Omental fat pad (tissue), 3 donors: ENCODE measurements at regions not wholly inside any gene's neighbourhood (a gene's known extent, or its start where the extent isn't known, plus 50 kb on each side); places are given as distances from the start of the nearest gene placed in this dataset.

ENCODE experiments used
- ATAC-seq: fragments of 150-250 bp; one replicate; pipeline ENCODE4 v1.9.1; 2016; ENCODE audit warnings: mild to moderate bottlenecking, moderate library complexity; ENCODE audit not compliant: low FRiP score
- DNase-seq: peaks from one replicate; pipeline ENCODE4 v3.0.0-alpha.2; 2019; ENCODE audit warnings: low spot score
- TF ChIP-seq, protein P1 (sequence below), 3 donors: fragments of 450-650 bp; IDR thresholded peaks; one replicate each; pipeline ENCODE4 v1.5.1; 2016 to 2017; ENCODE audit warnings: antibody characterized with exemption in 3 of 3, mild to moderate bottlenecking in 3 of 3, moderate library complexity in 2 of 3

DNA sequence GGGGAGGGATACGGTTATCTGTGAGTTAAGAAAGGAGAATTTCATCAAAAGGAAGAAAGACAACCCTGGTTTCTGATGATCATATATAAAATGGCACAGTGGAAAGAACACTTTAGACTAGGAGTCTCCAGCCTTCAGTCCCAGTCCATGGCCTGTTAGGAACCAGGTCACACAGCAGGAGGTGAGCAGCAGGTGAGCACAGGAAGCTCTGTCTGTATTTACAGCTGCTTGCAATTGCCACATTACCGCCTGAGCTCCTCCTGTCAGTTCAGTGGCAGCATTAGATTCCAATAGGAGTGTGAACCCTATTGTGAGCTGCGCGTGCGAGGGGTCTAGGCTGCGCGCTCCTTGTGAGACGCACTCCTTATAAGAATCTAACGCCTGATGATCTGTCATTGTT, 137.9 kb downstream of the BTG1 start:
- ATAC-seq (no peak), DNase-seq (no peak)
- TF ChIP-seq, protein P1, sequence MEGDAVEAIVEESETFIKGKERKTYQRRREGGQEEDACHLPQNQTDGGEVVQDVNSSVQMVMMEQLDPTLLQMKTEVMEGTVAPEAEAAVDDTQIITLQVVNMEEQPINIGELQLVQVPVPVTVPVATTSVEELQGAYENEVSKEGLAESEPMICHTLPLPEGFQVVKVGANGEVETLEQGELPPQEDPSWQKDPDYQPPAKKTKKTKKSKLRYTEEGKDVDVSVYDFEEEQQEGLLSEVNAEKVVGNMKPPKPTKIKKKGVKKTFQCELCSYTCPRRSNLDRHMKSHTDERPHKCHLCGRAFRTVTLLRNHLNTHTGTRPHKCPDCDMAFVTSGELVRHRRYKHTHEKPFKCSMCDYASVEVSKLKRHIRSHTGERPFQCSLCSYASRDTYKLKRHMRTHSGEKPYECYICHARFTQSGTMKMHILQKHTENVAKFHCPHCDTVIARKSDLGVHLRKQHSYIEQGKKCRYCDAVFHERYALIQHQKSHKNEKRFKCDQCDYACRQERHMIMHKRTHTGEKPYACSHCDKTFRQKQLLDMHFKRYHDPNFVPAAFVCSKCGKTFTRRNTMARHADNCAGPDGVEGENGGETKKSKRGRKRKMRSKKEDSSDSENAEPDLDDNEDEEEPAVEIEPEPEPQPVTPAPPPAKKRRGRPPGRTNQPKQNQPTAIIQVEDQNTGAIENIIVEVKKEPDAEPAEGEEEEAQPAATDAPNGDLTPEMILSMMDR (IDR thresholded peaks at IDR 0.05) = no peak

DNA sequence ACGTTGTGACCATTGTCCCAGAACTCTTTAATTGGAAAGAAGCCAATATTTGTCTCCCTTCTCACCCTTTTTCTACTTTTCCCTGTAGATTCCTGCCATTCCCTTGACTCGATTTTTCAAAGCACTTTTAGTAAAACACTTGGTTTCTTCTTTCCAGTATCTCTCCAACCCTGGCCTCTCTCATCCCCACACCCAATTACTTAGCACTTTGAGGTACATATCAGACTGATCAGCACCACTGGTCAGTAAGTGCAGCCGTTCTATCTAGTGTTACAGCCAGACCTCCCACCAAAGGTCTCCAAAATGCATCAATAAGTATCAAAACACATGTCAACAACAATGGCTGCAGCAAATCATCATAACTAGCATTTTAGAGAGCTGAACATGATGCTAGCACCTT, 141.9 kb downstream of the BTG1 start:
- DNase-seq (no peak), ATAC-seq (no peak)
- TF ChIP-seq, protein P1 (IDR thresholded peaks at IDR 0.05) = no peak

DNA sequence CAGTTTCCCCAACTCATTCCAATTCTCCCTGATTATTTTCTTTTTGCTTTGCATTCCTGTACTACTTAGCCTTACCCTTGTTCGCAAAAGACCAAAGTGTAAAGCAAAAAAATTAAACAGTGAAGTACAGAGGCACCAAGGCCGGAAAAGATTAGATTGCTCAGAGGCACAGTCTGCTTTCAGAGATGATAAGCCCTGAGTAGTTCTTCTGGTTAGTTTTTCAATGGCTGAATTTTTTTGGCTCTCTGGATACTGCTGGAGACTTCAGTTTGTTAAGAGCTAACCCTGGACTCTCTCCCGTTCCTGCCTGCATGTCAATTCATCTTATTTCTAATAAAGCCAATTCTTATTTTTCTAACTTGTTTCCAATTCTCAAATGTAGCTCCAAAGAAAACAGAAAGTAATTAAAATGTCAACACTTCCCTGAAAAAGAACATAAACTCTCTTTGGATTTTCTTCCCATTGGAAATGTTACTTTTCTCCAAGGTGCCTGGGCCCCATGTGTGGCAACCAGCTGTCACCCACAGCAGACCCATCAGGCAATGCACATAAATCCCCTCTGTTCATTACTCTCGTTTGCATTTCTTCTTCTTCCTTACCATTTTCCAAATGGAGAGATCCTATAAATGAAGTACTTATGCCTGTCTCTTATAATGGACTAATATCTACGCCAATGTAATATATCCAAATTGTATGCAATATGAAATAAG, 142.8 kb downstream of the BTG1 start:
- DNase-seq (no peak), ATAC-seq (peak; percentile 51)
- TF ChIP-seq, protein P1 (IDR thresholded peaks at IDR 0.05) = no peak

DNA sequence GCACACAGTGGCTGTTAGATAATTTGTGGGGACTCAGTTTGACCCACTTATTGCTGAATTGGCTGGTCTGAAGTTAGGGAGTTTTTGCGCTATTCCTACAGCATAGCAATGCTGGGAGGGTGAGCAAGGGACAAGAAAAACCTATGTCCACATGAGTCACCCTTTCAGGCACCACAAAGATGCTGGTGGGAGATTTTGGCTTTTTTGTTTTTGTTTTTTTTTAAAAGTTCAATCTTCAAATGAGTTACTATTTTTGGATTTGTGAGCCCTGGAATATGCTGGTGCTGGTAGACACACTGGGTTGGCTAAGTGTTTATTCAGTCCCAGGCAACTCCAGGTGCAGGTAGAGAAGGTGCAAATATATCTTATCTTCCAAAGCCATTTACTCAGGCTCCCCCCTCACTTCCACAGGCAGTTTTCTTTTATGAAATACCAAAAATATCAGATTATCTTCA, 143.4 kb downstream of the BTG1 start:
- ATAC-seq (no peak), DNase-seq (no peak)
- TF ChIP-seq, protein P1 (IDR thresholded peaks at IDR 0.05) = no peak

DNA sequence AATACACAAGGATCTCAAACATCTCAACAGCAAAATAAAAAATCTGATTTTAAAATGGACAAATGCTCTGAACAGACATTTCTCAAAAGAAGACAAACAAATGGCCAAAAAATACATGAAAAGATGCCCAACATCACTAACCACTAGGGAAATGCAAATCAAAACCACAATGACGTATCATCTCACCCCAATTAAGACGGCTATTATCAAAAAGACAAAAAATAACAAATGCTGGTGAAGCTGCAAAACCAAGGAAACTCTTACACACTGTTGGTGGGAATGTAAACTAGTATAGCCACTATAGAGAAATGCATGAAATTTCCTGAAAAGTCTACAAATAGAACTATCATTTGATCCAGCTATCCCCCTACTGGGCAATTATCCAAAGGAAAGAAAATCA, 145.0 kb downstream of the BTG1 start:
- DNase-seq (no peak), ATAC-seq (no peak)
- TF ChIP-seq, protein P1 (IDR thresholded peaks at IDR 0.05) = no peak

DNA sequence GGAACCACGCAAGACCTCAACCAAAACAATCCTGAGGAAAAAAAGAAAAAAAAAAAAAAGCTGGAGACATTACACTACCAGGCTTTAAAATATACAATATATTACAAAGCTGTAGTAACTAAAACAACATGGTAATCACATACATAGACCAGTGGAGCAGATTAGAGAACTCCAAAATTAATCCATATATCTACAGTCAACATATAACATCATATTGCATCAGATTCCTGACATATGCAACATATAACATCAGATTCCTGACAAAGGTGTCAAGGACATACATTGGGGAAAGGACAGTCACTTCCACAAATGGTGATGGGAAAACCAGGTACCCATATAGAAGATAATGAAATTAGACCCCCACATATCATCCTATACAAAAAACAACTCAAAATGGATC, 145.8 kb downstream of the BTG1 start:
- ATAC-seq = no peak
- TF ChIP-seq, protein P1 (IDR thresholded peaks at IDR 0.05) = no peak
- DNase-seq = no peak

DNA sequence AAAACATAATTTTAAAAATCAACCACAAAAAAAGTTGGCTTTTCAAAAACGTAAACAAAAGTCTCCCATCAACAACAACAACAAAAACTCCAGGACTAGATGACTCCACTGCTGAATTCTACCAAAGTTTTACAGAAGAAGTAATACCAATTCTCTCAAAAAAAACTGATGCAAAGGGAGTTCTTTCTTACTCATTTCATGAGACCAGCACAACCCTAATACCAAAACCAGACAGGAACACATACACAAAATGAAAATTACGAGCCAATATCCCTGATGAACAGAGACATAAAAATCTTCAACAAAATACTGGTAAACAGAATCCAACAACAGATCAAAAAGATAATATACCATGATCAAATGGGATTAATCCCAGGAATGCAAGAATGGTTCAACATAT, 147.3 kb downstream of the BTG1 start:
- no peak for DNase-seq
- ATAC-seq = no peak
- TF ChIP-seq, protein P1 (IDR thresholded peaks at IDR 0.05) = no peak
